Nucleus accumbens (tissue), 56 donors: ENCODE measurements at regions not wholly inside any gene's neighbourhood (a gene's known extent, or its start where the extent isn't known, plus 50 kb on each side); places are given as distances from the start of the nearest gene placed in this dataset.
A peak's percentile ranks its signal among the peaks of the same experiment; 100 is the strongest.

Experiments
- DNase-seq, 56 donors: peaks; one replicate each; lab custom pipeline; 2025; lab: John Stamatoyannopoulos, UW

DNA sequence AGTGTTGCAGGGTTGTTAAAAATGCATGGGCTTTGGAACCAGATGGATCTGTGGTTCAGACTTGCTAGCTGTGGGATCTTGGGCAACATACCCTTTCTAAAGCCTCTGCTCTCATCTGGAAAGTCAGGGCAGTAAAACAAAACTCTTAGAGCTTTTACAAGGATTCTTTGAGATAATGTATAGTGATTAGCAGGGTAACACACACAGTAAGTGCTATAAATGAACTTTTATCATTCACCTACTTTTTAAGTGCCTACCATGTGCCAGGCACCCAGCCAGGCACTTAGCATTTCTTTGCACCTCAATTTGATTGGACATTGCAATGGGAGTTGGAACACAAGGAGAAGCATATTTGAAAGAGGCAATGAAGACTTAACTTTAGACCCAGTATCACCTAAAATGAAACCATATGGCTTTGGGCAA lies 208.6 kb upstream of the PAPPA start:
- DNase-seq = no peak

DNA sequence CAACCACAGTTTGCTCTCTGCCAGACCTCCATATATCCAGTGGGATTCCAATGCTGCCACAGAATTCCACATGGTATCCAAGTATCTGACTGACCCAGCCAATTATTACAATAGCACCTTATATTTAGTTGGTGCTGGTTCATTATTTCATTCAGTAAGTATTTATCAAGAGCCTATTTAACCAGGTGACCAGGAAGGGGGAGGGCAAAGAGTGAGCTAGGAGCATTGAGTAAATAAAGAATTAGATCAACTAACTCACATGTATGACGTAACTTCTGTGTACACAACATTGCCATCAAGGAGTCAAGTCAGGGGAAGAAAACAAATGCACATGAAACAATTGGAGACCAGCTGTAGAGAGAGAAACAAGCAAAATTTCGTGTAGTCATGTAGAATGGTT lies 207.1 kb upstream of the PAPPA start:
- no peak for DNase-seq

- no peak for DNase-seq
These were observed 201.6 kb upstream of the PAPPA start for GRCh38 chr9:115951977-115952376.

- DNase-seq = no peak
These were observed 200.9 kb upstream of the PAPPA start for GRCh38 chr9:115952430-115953292.

- no peak for DNase-seq
These were observed 197.2 kb upstream of the PAPPA start for GRCh38 chr9:115956371-115956770.

GRCh38 chr9:115957585-115957984 lies 196.0 kb upstream of the PAPPA start:
- no peak for DNase-seq

GRCh38 chr9:115964710-115965347 lies 188.8 kb upstream of the PAPPA start:
- no peak for DNase-seq

DNA sequence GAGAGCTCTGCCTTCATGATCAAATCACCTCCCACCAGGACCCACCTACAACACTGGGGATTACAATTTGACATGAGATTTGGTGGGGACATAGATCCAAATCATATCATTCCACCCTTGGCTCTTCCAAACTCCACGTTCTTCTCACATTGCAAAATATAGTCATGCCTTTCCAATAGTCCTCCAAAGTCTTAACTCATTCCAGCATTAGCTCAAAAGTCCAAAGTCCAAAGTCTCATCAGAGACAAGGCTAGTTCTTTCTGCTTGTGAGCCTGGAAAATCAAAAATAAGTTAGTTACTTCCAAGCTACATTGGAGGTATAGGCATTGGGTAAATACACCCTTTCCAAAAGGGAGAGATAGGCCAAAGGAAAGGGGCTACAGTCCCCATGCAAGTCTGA lies 186.9 kb upstream of the PAPPA start:
- no peak for DNase-seq

GRCh38 chr9:115969096-115969495 lies 184.5 kb upstream of the PAPPA start:
- DNase-seq = peak in 16 of 56 donors; percentile 0 to 51 (median 21)

DNA sequence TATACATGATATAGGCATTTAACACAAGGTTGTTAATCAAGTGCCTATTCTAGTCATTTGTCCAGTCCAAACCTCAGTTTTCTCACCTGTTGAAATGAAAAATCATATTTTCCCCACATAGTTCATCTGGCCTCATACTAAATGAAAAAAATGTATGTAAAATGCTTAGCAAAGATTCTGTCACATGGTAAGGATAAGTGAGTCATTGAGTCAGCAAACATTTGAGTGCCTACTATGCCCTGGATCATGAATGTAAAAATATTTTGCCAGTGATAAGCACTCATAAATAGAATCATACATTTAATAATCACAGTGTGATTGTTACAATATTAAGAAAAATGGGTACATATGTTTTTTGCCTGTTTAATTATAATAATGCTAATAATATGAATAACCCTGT lies 181.2 kb upstream of the PAPPA start:
- no peak for DNase-seq

DNA sequence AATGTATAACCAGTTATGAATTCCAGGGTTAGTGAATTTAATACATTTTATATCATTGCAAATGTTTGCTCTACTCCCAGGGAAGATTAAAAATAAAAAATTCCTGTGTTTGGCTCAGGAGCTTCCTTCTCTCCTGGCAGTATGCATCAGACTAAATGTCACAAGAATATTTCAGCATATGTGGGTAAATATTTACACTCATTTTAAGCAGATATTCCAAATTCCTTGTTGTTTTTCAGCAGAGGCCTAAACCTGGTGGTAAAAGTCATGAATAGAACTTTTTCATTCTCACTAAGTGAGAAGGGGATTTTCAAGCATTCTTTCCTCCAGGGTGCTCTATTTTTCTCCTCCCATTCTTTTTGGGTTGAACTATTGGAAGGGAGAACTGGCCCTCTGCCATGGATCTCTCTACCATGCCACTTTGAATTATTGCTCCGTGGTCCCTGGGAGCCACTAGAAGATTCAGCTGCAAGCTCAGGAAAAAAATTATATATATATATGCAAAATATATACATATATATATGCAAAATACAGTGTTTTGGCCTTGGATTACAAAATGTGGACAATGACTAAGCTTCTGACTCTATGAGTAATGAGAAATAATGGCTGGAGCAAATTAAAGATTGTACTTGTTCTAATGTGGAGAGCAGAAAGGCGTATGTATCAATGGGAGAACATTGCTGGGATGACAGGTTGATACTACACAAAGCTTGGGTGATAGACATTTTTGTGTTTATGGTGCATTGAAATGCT lies 180.6 kb upstream of the PAPPA start:
- no peak for DNase-seq

DNA sequence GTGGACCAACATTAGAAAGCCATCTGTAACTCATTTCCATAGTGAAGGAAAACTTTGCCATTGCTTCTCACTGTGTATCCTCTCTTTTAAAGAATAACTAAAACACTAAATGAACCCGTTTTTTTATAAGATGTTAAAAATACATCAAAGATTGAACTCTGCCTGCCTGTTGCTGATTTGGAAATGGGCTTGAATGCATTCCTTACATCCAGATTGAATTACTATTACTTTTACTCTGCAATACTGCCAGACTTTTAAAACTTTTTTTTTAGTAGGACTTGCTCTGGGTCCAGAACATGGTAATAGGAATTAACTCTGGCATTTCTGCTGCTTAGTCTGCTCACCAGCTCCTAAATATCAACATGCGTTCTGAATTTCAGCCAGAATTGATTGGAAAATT lies 176.8 kb upstream of the PAPPA start:
- DNase-seq = no peak

DNA sequence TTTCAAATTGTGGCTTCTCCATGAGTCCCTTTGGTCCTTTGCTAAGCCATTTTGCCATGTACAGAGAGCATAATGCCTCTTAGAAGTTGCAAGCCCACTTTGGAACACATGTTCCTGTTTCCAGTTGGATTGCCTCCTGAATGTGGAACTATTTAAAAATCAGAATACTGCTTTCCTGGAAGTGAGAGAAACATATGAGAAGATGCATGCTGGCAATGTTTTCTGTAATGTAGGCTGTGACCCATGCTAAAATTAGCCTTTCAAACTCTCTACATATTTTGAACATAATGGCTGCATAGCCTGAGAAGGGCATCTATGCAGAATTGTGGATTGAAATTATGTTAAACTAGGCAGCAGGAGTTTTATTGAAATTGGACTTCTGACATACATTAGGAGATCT lies 175.5 kb upstream of the PAPPA start:
- DNase-seq = no peak

GRCh38 chr9:115978659-115979096 lies 174.9 kb upstream of the PAPPA start:
- DNase-seq = no peak

DNA sequence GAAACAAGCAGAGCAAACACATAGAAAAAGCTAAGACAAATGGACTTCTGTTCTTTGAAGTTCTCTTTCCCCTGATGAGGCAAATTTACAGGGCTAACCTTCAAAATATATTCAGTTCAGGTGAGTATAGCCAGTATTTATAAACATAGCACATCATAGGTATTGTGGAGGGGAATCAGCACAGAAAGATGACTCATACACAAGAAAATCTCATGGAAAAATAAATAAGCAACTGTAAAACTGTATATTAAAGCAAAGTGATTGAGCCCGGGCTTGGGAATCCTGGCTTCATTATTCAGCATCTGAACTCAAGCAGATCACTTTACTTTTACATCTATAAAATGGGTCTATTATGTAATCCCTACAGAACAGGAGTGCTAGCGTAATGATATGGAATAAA lies 173.5 kb upstream of the PAPPA start:
- DNase-seq = no peak

GRCh38 chr9:115980502-115980901 lies 173.1 kb upstream of the PAPPA start:
- DNase-seq = no peak

DNA sequence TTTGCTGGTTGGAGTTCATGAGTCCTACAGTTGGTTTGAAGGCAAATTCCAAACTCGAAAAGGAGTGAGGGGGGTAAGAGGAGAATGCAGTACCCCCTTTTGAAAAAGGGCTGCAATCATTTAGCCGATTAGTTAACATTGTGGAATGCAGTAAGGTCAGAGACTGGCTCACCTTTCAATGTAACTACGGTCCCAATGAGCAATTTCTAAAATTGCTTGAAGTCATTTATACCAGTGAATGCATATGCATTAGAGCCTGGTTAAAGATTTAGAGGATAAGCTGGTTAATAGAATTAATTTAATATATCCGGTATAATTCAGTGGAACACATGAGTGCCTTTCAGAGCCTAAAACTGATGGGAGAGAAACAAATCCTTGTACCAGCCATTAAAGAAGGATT lies 172.6 kb upstream of the PAPPA start:
- no peak for DNase-seq

DNA sequence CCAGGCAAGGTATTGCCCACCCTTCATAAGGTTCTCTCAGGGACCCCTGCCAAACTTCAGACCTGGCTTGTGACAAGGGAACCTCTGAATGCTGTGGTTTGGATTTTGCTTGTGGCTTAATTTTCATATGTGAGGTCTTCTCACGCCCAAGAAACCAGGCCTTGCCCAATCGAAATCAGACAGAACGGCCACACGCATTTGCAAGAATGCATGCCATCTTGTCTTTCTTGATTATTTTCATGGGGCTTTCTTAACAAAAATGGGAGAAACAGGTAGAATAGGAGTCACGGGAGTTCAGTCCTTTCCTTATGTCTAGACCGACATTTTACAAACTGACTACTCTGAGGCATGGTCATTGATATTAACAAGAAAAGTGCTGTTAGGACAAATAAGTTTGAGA lies 170.2 kb upstream of the PAPPA start:
- DNase-seq = no peak

DNA sequence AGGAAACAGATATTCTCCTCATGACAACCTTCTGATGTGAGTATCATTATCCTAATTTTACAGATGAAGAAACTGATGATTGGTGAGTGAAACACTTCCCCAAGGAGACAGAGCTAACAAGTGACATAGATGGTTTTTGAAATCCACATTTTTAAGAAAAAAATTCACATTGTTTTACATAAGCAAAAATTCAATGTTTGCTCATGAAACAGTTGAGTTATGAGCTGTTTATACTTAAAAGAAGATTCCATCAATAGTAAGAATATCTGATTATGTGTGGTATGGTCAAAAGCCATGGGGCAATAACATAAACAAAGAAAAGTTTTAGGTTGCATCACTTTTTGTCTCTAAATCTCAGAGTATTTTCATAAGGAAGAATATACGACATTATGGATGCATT lies 167.9 kb upstream of the PAPPA start:
- no peak for DNase-seq

DNA sequence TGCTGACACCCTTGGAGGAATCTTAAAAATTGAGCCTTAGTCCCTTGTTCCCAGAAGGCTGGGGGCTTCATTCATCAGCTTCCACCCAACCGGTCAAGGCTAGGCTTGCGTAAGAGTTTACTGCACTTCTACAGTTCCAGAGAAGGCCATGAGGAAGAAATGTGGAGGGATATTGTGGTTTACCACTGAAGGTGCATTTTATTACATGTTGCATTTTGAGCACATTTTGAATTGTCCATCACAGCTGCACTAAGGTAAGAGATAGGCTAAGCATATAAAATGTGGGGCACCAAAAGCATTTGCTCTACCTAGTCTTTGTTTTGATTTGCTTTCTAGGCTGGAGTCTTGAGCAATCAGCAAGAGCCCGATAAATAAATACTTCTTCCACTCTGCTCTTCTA lies 167.1 kb upstream of the PAPPA start:
- DNase-seq = no peak

GRCh38 chr9:115988701-115989100 lies 164.9 kb upstream of the PAPPA start:
- no peak for DNase-seq
